ENCODE measurements at regions not wholly inside any gene's neighbourhood (a gene's known extent, or its start where the extent isn't known, plus 50 kb on each side); places are given as distances from the start of the nearest gene placed in this dataset.
"Not testable (repeated sequence)": the region's sequence is repeated elsewhere in the genome, so short reads cannot be mapped to it uniquely, and the experiment has no call there.

GRCh38 chr7:142437741-142438140 is 179.9 kb upstream of the PRSS58 start:
- no peaks in the 10 kb centered on the region for H3K79me2 ChIP-seq (ENCODE audit: control insufficient read depth, insufficient read depth, low read length)
- DNase-seq (ENCODE audit: low read depth in 2 of 2), result no peak
- H3K4me1 ChIP-seq (ENCODE audit: control insufficient read depth, extremely low read depth, insufficient read depth, low read length), result peaks cover 7% of the 10 kb centered on the region
- H3K27ac ChIP-seq (ENCODE audit: insufficient read depth, low read length), result no peak overlapping the region
- H3K4me2 ChIP-seq (ENCODE audit: extremely low read depth, insufficient read depth, low read length), result no peak overlapping the region
- no peaks in the 10 kb centered on the region for H4K20me1 ChIP-seq (ENCODE audit: control insufficient read depth, extremely low read depth, insufficient read depth, low read length)
- H3K9me3 ChIP-seq (ENCODE audit: control insufficient read depth, insufficient read depth, low read depth, low read length), result no peaks in the 10 kb centered on the region
- H3K36me3 ChIP-seq (ENCODE audit: control insufficient read depth, insufficient read depth, low read length), result no peaks in the 10 kb centered on the region
- no peak overlapping the region for H3K4me3 ChIP-seq (replicated peaks in 1 of 4; ENCODE audit: control extremely low read depth in 1 of 4, insufficient read depth in 1 of 4, low read depth in 3 of 4, low read length in 4 of 4)
- no peak overlapping the region for H2AFZ ChIP-seq (ENCODE audit: low read length)
- H3K9ac ChIP-seq (ENCODE audit: insufficient read depth, low read length), result no peak overlapping the region
- TF ChIP-seq EZH2 (IDR thresholded peaks at IDR 0.05; ENCODE audit: low read length, missing control alignments) (no peak), CTCF (conservative IDR thresholded peaks at IDR 0.05 in 1 of 2, IDR thresholded peaks at IDR 0.05 in 1 of 2; ENCODE audit: low read depth in 1 of 2, low read length in 2 of 2) (no peak)
- no peaks in the 10 kb centered on the region for H3K27me3 ChIP-seq (ENCODE audit: control insufficient read depth, insufficient read depth, low read length)

- no peak overlapping the region for H3K4me2 ChIP-seq (ENCODE audit: extremely low read depth, insufficient read depth, low read length)
- TF ChIP-seq CTCF (conservative IDR thresholded peaks at IDR 0.05 in 1 of 2, IDR thresholded peaks at IDR 0.05 in 1 of 2; ENCODE audit: low read depth in 1 of 2, low read length in 2 of 2) (no peak), EZH2 (IDR thresholded peaks at IDR 0.05; ENCODE audit: low read length, missing control alignments) (no peak)
- no peak overlapping the region for H2AFZ ChIP-seq (ENCODE audit: low read length)
- peak in 1 of 2 donors; percentile 26 for DNase-seq (ENCODE audit: low read depth in 2 of 2)
- no peaks in the 10 kb centered on the region for H3K79me2 ChIP-seq (ENCODE audit: control insufficient read depth, insufficient read depth, low read length)
- no peaks in the 10 kb centered on the region for H4K20me1 ChIP-seq (ENCODE audit: control insufficient read depth, extremely low read depth, insufficient read depth, low read length)
- no peaks in the 10 kb centered on the region for H3K36me3 ChIP-seq (ENCODE audit: control insufficient read depth, insufficient read depth, low read length)
- no peak overlapping the region for H3K4me3 ChIP-seq (replicated peaks in 1 of 4; ENCODE audit: control extremely low read depth in 1 of 4, insufficient read depth in 1 of 4, low read depth in 3 of 4, low read length in 4 of 4)
- H3K9me3 ChIP-seq (ENCODE audit: control insufficient read depth, insufficient read depth, low read depth, low read length), result no peaks in the 10 kb centered on the region
- no peak overlapping the region for H3K27ac ChIP-seq (ENCODE audit: insufficient read depth, low read length)
- no peak overlapping the region for H3K9ac ChIP-seq (ENCODE audit: insufficient read depth, low read length)
- H3K27me3 ChIP-seq (ENCODE audit: control insufficient read depth, insufficient read depth, low read length), result no peaks in the 10 kb centered on the region
- peaks cover 7% of the 10 kb centered on the region for H3K4me1 ChIP-seq (ENCODE audit: control insufficient read depth, extremely low read depth, insufficient read depth, low read length)
These were observed 178.7 kb upstream of the PRSS58 start for GRCh38 chr7:142436601-142437000.

GRCh38 chr7:142435606-142436005 is 177.7 kb upstream of the PRSS58 start:
- not testable (repeated sequence) for H2AFZ ChIP-seq (ENCODE audit: low read length); H3K9me3 ChIP-seq (ENCODE audit: control insufficient read depth, insufficient read depth, low read depth, low read length); H3K27me3 ChIP-seq (ENCODE audit: control insufficient read depth, insufficient read depth, low read length); H4K20me1 ChIP-seq (ENCODE audit: control insufficient read depth, extremely low read depth, insufficient read depth, low read length); H3K4me3 ChIP-seq (replicated peaks in 1 of 4; ENCODE audit: control extremely low read depth in 1 of 4, insufficient read depth in 1 of 4, low read depth in 3 of 4, low read length in 4 of 4); H3K79me2 ChIP-seq (ENCODE audit: control insufficient read depth, insufficient read depth, low read length); H3K4me2 ChIP-seq (ENCODE audit: extremely low read depth, insufficient read depth, low read length); H3K36me3 ChIP-seq (ENCODE audit: control insufficient read depth, insufficient read depth, low read length); DNase-seq (ENCODE audit: low read depth in 2 of 2); H3K9ac ChIP-seq (ENCODE audit: insufficient read depth, low read length); H3K4me1 ChIP-seq (ENCODE audit: control insufficient read depth, extremely low read depth, insufficient read depth, low read length); H3K27ac ChIP-seq (ENCODE audit: insufficient read depth, low read length)
